GM12864 (cell line): ENCODE measurements at regions not wholly inside any gene's neighbourhood (a gene's known extent, or its start where the extent isn't known, plus 50 kb on each side); places are given as distances from the start of the nearest gene placed in this dataset.

Source experiments
- DNase-seq: peaks from one replicate; pipeline ENCODE4 v3.0.0-alpha.2; 2011; ENCODE audit warnings: low read depth
- H3K4me3 ChIP-seq: 2 replicates; pipeline ENCODE4 v1.5.1; 2011; ENCODE audit warnings: mild to moderate bottlenecking, low read depth, low read length, control low read depth
- TF ChIP-seq, protein P1 (sequence below): IDR thresholded peaks from 2 replicates; pipeline ENCODE4 v1.5.1; 2011; ENCODE audit warnings: low read depth, mild to moderate bottlenecking, moderate library complexity, low read length, control low read depth, inconsistent platforms; ENCODE audit errors: missing control alignments

DNA sequence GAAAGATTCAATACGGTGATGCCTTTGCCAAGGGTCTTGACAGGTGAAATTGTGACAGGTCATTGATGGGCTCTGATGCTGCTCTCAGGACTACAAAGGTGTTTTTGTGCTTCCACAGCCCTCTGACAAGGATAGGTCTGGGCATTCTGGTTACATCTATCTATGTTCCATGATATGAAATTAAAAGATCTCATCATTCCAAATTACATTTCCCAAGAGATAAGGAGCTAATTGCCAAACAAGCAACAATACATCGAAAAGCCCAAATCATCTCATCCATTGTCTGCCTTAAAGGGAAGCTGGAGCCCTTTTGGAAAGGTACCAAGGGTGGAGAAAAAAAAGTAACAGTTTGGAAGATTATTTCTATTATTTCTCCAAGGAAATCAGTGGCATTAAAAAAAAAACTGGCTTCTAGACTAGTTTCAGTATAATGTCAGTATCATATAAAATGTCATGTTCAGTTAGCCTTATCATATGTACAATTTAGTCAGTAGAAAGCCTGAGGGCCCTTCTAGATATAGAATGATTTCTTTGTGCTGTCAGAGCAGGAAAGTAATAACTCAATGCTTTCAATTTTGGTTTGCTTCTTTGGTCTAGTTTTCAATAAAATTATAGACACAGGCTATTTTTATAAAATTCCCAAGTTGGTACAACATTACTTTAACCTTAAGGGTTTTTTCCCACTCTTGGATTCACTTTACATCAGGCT lies 224.5 kb upstream of the GPRIN3 start:
- TF ChIP-seq, protein P1, sequence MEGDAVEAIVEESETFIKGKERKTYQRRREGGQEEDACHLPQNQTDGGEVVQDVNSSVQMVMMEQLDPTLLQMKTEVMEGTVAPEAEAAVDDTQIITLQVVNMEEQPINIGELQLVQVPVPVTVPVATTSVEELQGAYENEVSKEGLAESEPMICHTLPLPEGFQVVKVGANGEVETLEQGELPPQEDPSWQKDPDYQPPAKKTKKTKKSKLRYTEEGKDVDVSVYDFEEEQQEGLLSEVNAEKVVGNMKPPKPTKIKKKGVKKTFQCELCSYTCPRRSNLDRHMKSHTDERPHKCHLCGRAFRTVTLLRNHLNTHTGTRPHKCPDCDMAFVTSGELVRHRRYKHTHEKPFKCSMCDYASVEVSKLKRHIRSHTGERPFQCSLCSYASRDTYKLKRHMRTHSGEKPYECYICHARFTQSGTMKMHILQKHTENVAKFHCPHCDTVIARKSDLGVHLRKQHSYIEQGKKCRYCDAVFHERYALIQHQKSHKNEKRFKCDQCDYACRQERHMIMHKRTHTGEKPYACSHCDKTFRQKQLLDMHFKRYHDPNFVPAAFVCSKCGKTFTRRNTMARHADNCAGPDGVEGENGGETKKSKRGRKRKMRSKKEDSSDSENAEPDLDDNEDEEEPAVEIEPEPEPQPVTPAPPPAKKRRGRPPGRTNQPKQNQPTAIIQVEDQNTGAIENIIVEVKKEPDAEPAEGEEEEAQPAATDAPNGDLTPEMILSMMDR = no peak
- no peak overlapping the region for H3K4me3 ChIP-seq
- no peak for DNase-seq

DNA sequence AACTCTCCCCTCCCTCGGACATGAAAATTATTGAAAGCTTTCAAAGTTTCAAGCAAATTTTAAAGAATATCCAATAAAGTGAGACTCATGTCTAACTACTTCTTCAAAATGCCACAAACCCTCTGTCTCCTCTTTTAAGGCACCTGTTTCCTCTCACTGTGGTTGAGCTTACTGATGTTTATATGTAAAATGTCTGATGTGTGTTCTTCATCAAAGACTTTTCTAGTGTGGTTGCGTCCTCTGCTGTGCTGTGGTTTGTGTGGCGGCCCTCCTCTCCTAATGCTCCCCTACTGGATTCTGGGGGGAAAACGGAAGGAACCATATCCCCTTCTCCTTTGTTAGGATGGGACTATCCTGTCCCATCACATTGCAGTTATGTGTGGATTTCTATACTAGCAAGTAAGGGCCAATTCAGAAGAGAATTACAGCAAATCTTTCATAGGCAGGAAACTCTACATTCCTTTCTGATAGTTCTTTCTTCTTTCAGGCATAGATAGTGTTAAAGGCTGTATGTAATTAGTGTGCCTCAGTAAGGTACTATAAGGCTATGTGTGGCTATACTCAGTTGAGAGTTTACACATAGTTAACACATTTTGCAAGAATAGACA lies 221.0 kb upstream of the GPRIN3 start:
- no peak overlapping the region for H3K4me3 ChIP-seq
- TF ChIP-seq, protein P1 = no peak
- no peak for DNase-seq

DNA sequence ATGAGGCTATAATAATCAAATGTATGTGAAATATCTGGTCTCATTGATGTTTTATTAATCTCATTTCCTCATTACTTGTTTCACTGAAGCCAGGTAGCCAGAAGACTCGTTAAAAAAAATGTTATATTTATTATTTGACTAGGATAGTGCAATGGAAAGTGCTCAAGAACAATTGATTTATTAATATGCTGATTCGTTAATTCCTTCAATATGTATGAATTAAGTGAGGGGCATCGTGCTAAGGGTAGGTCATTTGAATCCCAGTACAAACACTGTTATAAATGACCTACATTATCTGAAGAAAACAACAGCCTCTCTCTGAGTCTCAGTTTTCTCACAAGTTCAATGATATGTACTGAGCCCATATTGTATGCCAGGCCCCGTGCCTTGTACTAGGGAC lies 214.2 kb upstream of the GPRIN3 start:
- no peak overlapping the region for H3K4me3 ChIP-seq
- DNase-seq = no peak
- TF ChIP-seq, protein P1 = no peak

DNA sequence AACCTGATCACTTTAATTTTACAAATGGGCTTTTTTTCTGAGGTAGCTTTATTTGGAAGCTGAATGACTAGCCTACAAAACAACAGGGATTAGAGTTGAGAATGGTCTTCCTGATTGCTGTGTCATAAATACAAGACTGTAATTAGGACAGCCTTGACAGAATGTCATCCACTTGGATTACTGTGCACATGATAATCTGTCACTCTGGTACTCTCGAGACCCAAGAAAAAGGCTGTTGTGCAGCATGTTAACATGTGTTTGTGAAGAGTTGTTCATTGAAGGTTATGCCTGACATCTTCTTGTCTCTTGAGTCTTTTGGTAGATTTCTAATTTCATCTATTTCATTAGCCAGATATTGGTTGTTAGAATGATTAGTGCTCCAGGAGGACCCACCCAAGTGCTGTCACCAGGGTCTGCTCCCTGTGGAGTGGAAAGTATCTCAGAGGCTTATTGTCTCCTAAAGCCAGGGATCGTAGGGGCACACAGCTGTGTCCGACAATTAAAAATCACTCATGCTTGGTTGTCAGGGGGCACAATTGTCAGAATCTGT lies 212.2 kb upstream of the GPRIN3 start:
- no peak for DNase-seq
- TF ChIP-seq, protein P1 = no peak
- H3K4me3 ChIP-seq = no peak overlapping the region

DNA sequence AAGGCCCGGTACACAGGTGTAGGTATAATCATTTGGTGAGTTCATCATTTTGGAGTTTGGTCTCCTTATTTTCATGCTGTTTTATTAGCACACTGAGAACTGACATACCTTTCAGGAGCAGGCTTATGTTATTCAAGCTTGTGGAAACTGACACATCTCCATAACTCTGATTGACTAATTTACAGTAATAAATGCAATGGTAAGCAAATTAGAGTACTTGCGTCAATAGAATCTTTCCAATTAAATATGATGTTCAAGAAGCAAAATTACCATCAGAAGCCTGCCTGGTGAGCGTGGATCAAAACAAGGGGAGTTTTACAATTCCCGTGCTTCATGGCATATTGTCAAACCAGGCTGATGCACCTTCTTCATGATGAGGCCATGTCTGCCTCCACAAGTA lies 210.7 kb upstream of the GPRIN3 start:
- no peak for DNase-seq
- H3K4me3 ChIP-seq = no peak overlapping the region
- TF ChIP-seq, protein P1 = no peak

DNA sequence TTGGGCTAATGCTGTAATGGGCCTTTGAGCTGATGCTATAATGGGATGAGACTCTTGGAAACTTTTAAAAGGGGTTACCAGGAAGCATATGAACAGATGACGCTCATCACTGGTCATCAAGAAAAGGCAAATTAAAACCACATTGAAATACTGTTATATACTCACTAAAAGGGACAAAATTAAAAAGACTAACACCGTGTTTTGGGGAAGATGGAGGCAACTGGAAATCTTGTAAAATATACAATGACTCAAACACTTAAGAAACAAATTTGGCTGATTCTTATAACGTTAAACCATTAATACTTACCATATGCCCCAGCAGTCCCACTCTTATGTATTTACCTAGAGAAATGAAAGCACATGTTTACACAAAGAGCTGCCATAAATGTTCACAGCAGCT lies 207.2 kb upstream of the GPRIN3 start:
- TF ChIP-seq, protein P1 = no peak
- no peak for DNase-seq
- H3K4me3 ChIP-seq = no peak overlapping the region
